ENCODE measurements at regions not wholly inside any gene's neighbourhood (a gene's known extent, or its start where the extent isn't known, plus 50 kb on each side); places are given as distances from the start of the nearest gene placed in this dataset.

DNA sequence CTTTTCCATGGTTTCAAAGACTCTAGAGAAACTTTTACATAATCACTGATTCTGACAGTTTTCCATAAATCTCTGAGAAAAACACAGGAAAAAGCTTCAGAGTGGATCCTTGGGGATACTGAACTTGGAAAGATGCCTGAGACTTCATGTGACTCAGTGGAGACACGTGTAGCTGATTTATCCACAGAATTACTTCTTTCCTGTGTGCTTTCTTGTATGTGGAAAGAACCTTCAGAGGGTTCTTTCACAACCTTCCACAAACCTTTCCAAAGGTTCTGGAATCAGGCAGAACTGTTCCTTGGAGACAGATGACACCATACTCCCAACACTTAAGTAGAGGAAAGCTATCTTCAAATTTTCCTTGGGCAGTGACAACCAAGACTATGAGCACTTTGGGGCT is 207.2 kb downstream of the RND3 start:
- no peak for TF ChIP-seq POLR2A (IDR thresholded peaks at IDR 0.05)
- TF ChIP-seq, protein P1, sequence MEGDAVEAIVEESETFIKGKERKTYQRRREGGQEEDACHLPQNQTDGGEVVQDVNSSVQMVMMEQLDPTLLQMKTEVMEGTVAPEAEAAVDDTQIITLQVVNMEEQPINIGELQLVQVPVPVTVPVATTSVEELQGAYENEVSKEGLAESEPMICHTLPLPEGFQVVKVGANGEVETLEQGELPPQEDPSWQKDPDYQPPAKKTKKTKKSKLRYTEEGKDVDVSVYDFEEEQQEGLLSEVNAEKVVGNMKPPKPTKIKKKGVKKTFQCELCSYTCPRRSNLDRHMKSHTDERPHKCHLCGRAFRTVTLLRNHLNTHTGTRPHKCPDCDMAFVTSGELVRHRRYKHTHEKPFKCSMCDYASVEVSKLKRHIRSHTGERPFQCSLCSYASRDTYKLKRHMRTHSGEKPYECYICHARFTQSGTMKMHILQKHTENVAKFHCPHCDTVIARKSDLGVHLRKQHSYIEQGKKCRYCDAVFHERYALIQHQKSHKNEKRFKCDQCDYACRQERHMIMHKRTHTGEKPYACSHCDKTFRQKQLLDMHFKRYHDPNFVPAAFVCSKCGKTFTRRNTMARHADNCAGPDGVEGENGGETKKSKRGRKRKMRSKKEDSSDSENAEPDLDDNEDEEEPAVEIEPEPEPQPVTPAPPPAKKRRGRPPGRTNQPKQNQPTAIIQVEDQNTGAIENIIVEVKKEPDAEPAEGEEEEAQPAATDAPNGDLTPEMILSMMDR (IDR thresholded peaks at IDR 0.05), result no peak

All from esophagus squamous epithelium (tissue), 4 donors.